SK-N-SH (cell line): ENCODE measurements at regions not wholly inside any gene's neighbourhood (a gene's known extent, or its start where the extent isn't known, plus 50 kb on each side); places are given as distances from the start of the nearest gene placed in this dataset.

Experiments used
- CTCF ChIP-seq: fragments of 200-600 bp; sonication (generic); IDR thresholded peaks from 2 replicates; pipeline ENCODE4 v1.6.1; 2017; ENCODE audit warnings: antibody characterized with exemption, mild to moderate bottlenecking, moderate library complexity
- MAX ChIP-seq: IDR thresholded peaks from 2 replicates; pipeline ENCODE4 v1.4.0; 2012; ENCODE audit warnings: low read depth
- NFIC ChIP-seq: IDR thresholded peaks from 2 replicates; pipeline ENCODE4 v1.4.0; 2012; ENCODE audit warnings: borderline replicate concordance
- NRF1 ChIP-seq: IDR thresholded peaks from 2 replicates; pipeline ENCODE4 v1.6.1; 2012; ENCODE audit warnings: low read depth, mild to moderate bottlenecking, low read length

GRCh38 chr6:28809947-28810658 lies 113.7 kb downstream of the TRIM27 start:
- TF ChIP-seq NRF1 (no peak), CTCF (peak; percentile 28; the same call in 1 of the 2 replicates), MAX (no peak), NFIC (no peak)
